Astrocyte of the cerebellum (primary cell): ENCODE measurements at regions not wholly inside any gene's neighbourhood (a gene's known extent, or its start where the extent isn't known, plus 50 kb on each side); places are given as distances from the start of the nearest gene placed in this dataset.

ENCODE experiments used
- DNase-seq: peaks from one replicate; pipeline ENCODE4 v3.0.0-alpha.2; 2011; ENCODE audit warnings: low read depth
- H3K4me3 ChIP-seq: 2 replicates; pipeline ENCODE4 v1.5.1; 2011; ENCODE audit warnings: mild to moderate bottlenecking, low read depth, low read length, moderate library complexity
- CTCF ChIP-seq: IDR thresholded peaks from 2 replicates; pipeline ENCODE4 v1.5.1; 2012; ENCODE audit warnings: low read length, low read depth, moderate library complexity, mild to moderate bottlenecking; ENCODE audit errors: missing control alignments
- in situ Hi-C: cut with HindIII; loops from 2 replicates; pipeline ENCODE4 v1.10.0; 2017; ENCODE audit warnings: low sequenced_read_pairs

GRCh38 chr6:67563671-67564070 lies 1071.4 kb upstream of the ADGRB3 start:
- no peak overlapping the region for H3K4me3 ChIP-seq
- in situ Hi-C loops, result no loop called here
- TF ChIP-seq CTCF, result no peak
- DNase-seq, result no peak

DNA sequence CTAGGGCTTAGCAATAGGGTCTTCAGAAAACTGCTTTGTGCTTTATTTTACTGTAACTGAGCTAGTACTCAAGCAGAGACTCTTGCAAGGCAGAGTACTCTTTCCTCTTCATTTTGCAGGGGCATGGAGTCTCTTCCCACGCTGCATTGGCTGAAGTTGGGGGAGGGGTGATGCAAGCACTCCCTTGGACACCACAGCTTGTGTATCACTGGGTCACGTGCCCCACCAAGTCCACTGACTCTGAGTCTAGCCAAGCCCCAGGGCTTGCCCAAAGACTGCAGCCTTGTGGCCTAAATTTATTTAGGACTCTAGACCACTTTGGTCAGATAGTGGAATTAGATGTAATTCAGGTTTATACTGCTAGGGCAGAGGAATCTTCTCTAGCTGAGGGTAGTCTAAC lies 1075.0 kb upstream of the ADGRB3 start:
- TF ChIP-seq CTCF, result no peak
- no peak for DNase-seq
- no peak overlapping the region for H3K4me3 ChIP-seq
- in situ Hi-C loops, result no loop called here

GRCh38 chr6:67558985-67559384 lies 1076.1 kb upstream of the ADGRB3 start:
- in situ Hi-C loops, result no loop called here
- DNase-seq, result no peak
- no peak for TF ChIP-seq CTCF
- H3K4me3 ChIP-seq, result no peak overlapping the region

DNA sequence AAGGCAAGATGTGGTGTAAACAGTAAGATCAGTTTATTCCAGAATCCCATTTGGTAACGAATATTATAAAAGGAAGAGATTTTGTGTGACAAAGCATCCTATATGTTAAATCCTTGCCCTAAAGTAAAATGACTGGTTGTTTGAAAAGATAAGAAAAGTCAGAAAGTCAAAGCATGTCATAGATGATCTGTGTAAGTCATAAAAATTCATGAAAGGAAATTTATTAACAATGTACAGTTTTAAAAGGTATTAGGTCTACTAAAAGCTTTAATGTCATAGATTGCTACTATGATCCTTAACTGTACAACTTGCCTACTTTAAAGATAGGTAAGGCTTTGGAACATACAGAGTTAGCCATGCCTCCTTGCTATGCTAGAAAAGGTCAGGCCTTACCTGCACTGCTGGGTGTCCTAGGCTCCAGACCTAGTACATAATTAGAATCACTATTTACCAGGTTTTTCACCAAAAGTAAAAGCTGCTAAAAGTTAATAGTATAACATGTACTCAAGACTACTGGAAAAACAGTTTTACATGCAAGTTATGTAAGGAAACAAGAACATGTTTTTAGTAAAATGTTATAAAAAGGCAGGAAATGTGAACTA lies 1090.1 kb upstream of the ADGRB3 start:
- TF ChIP-seq CTCF, result no peak
- in situ Hi-C loops, result no loop called here
- no peak overlapping the region for H3K4me3 ChIP-seq
- no peak for DNase-seq

GRCh38 chr6:67541586-67541985 lies 1093.5 kb upstream of the ADGRB3 start:
- in situ Hi-C loops, result no loop called here
- TF ChIP-seq CTCF, result no peak
- no peak overlapping the region for H3K4me3 ChIP-seq
- DNase-seq, result no peak

- in situ Hi-C loops, result no loop called here
- no peak for DNase-seq
- H3K4me3 ChIP-seq, result no peak overlapping the region
- TF ChIP-seq CTCF, result no peak
These were observed 1097.0 kb upstream of the ADGRB3 start for GRCh38 chr6:67538032-67538431.
